Mesenchymal stem cell (in vitro differentiated cells and primary cell): ENCODE measurements at regions not wholly inside any gene's neighbourhood (a gene's known extent, or its start where the extent isn't known, plus 50 kb on each side); places are given as distances from the start of the nearest gene placed in this dataset.
"Not testable (repeated sequence)": the region's sequence is repeated elsewhere in the genome, so short reads cannot be mapped to it uniquely, and the experiment has no call there.

ENCODE experiments used
- DNase-seq: peaks from one replicate; pipeline ENCODE4 v3.0.0-alpha.2; 2013
- H2AFZ ChIP-seq: one replicate; pipeline ENCODE4 v1.6.1; 2013; ENCODE audit warnings: low read depth, mild to moderate bottlenecking, control low read depth, inconsistent platforms, low read length, moderate library complexity
- H2AK5ac ChIP-seq: 2 replicates; pipeline ENCODE4 v1.6.1; 2013; ENCODE audit warnings: low read length, moderate library complexity, mild to moderate bottlenecking, inconsistent platforms; ENCODE audit not compliant: severe bottlenecking
- H2BK120ac ChIP-seq: one replicate; pipeline ENCODE4 v1.6.1; 2013; ENCODE audit warnings: low read depth, mild to moderate bottlenecking, inconsistent platforms, low read length, moderate library complexity
- H2BK12ac ChIP-seq, 2 experiments: one replicate each; pipeline ENCODE4 v1.6.1; 2013; ENCODE audit warnings: inconsistent platforms in 2 of 2, low read length in 2 of 2, mild to moderate bottlenecking in 2 of 2, moderate library complexity in 2 of 2, control low read depth in 1 of 2
- H2BK15ac ChIP-seq: one replicate; pipeline ENCODE4 v1.6.1; 2013; ENCODE audit warnings: mild to moderate bottlenecking, low read depth, inconsistent platforms; ENCODE audit not compliant: poor library complexity, severe bottlenecking
- H2BK5ac ChIP-seq: 2 replicates; pipeline ENCODE4 v1.6.1; 2013; ENCODE audit warnings: low read depth, mild to moderate bottlenecking, low read length, control low read depth, inconsistent platforms; ENCODE audit not compliant: poor library complexity, severe bottlenecking
- H3K14ac ChIP-seq, 2 experiments: one replicate each; pipeline ENCODE4 v1.6.1; 2013; ENCODE audit warnings: inconsistent platforms in 2 of 2, low read length in 2 of 2, control low read depth in 1 of 2, mild to moderate bottlenecking in 1 of 2, moderate library complexity in 1 of 2
- H3K18ac ChIP-seq, 2 experiments: one replicate each; pipeline ENCODE4 v1.6.1; 2013; ENCODE audit warnings: inconsistent platforms in 2 of 2, low read length in 2 of 2, control low read depth in 1 of 2, low read depth in 1 of 2, mild to moderate bottlenecking in 1 of 2
- H3K23ac ChIP-seq, 2 experiments: one replicate each; pipeline ENCODE4 v1.6.1; 2013; ENCODE audit warnings: inconsistent platforms in 2 of 2, low read length in 2 of 2, mild to moderate bottlenecking in 2 of 2, moderate library complexity in 2 of 2, control low read depth in 1 of 2
- H3K27ac ChIP-seq: 2 replicates; pipeline ENCODE4 v1.5.1; 2013; ENCODE audit warnings: mild to moderate bottlenecking, moderate library complexity, low read length, control low read depth, inconsistent platforms; ENCODE audit not compliant: poor library complexity, severe bottlenecking
- H3K27me3 ChIP-seq, 2 experiments: 2 replicates each; pipeline versions ENCODE4 v1.6.1 to v1.7.0; 2013; ENCODE audit warnings: low read length in 2 of 2, mild to moderate bottlenecking in 2 of 2, moderate library complexity in 2 of 2, control low read depth in 1 of 2, inconsistent platforms in 1 of 2; ENCODE audit not compliant: control insufficient read depth in 1 of 2, insufficient read depth in 1 of 2
- H3K36me3 ChIP-seq, 2 experiments: 2 replicates each; pipeline versions ENCODE4 v1.6.1 to v1.7.0; 2013; ENCODE audit warnings: low read length in 2 of 2, control low read depth in 1 of 2, inconsistent platforms in 1 of 2, low read depth in 1 of 2, mild to moderate bottlenecking in 1 of 2; ENCODE audit not compliant: insufficient read depth in 2 of 2, control insufficient read depth in 1 of 2
- H3K4ac ChIP-seq, 2 experiments: one replicate each; pipeline ENCODE4 v1.6.1; 2013; ENCODE audit warnings: inconsistent platforms in 2 of 2, low read length in 2 of 2, mild to moderate bottlenecking in 2 of 2, moderate library complexity in 2 of 2, control low read depth in 1 of 2, low read depth in 1 of 2
- H3K4me1 ChIP-seq: 2 replicates; pipeline ENCODE4 v1.6.1; 2013; ENCODE audit warnings: low read depth, low read length, control low read depth; ENCODE audit not compliant: control insufficient read depth, insufficient read depth
- H3K4me2 ChIP-seq: 2 replicates; pipeline ENCODE4 v1.6.1; 2013; ENCODE audit warnings: low read length, mild to moderate bottlenecking, inconsistent platforms; ENCODE audit not compliant: poor library complexity, severe bottlenecking
- H3K4me3 ChIP-seq, 2 experiments: 2 replicates each; pipeline versions ENCODE4 v1.5.1 to v1.7.0; 2013; ENCODE audit warnings: low read length in 2 of 2, mild to moderate bottlenecking in 2 of 2, control low read depth in 1 of 2, low read depth in 1 of 2; ENCODE audit not compliant: insufficient read depth in 1 of 2
- H3K79me1 ChIP-seq: replicated peaks from 2 replicates; pipeline ENCODE4 v1.6.1; 2013; ENCODE audit warnings: mild to moderate bottlenecking, control low read depth, low read length, inconsistent platforms; ENCODE audit not compliant: poor library complexity, severe bottlenecking
- H3K9ac ChIP-seq: 2 replicates; pipeline ENCODE4 v1.7.0; 2013; ENCODE audit warnings: mild to moderate bottlenecking, low read length, moderate library complexity
- H3K9me3 ChIP-seq: 2 replicates; pipeline ENCODE4 v1.7.0; 2013; ENCODE audit warnings: mild to moderate bottlenecking, low read length; ENCODE audit not compliant: control insufficient read depth
- H4K8ac ChIP-seq: one replicate; pipeline ENCODE4 v1.6.1; 2013; ENCODE audit warnings: inconsistent platforms, mild to moderate bottlenecking, low read length, moderate library complexity
- H4K91ac ChIP-seq: one replicate; pipeline ENCODE4 v1.6.1; 2013; ENCODE audit warnings: mild to moderate bottlenecking, low read length, inconsistent platforms
- WGBS: methylation state at CpG from one replicate; pipeline ENCODE4 v1.1.7; 2013; ENCODE audit warnings: mixed read lengths; 5-methylcytosine and 5-hydroxymethylcytosine counted together

- not testable (repeated sequence) for H3K4me1 ChIP-seq, H3K18ac ChIP-seq, H3K4ac ChIP-seq, H4K8ac ChIP-seq, H2BK5ac ChIP-seq, H3K23ac ChIP-seq, H3K9me3 ChIP-seq, H4K91ac ChIP-seq, H2BK120ac ChIP-seq, H3K27me3 ChIP-seq, H3K36me3 ChIP-seq, H2AFZ ChIP-seq, H3K4me2 ChIP-seq, H3K79me1 ChIP-seq, H2AK5ac ChIP-seq, H2BK12ac ChIP-seq, H3K9ac ChIP-seq, H3K27ac ChIP-seq, H3K14ac ChIP-seq, DNase-seq, H2BK15ac ChIP-seq
- WGBS = 73% methylated on average over 6 of the region's 11 CpGs
- peak overlapping the region in 1 of 2 experiments; percentile 29 for H3K4me3 ChIP-seq
Observed at GRCh38 chrX:121196872-121197444, 149.5 kb downstream of the GLUD2 start.

- Histone ChIP-seq H3K9ac (no peak overlapping the region), H3K79me1 (no peaks in the 10 kb centered on the region), H3K14ac (no peak overlapping the region), H2BK12ac (no peak overlapping the region), H2BK120ac (no peak overlapping the region), H2AFZ (no peak overlapping the region), H3K9me3 (no peaks in the 10 kb centered on the region), H3K4me1 (no peaks in the 10 kb centered on the region), H2BK5ac (no peak overlapping the region), H3K27ac (no peak overlapping the region), H3K4ac (no peak overlapping the region), H3K27me3 (no peaks in the 10 kb centered on the region), H2AK5ac (no peak overlapping the region), H4K8ac (no peak overlapping the region), H3K4me3 (no peak overlapping the region), H4K91ac (no peak overlapping the region), H2BK15ac (no peak overlapping the region), H3K23ac (no peak overlapping the region), H3K36me3 (no peaks in the 10 kb centered on the region), H3K4me2 (no peak overlapping the region), H3K18ac (no peak overlapping the region)
- no peak for DNase-seq
- WGBS = no CpG with 5 or more reads among the region's 2 CpGs
Observed at GRCh38 chrX:121208563-121208962, 161.2 kb downstream of the GLUD2 start.

GRCh38 chrX:121216641-121217374, 169.4 kb downstream of the GLUD2 start:
- Histone ChIP-seq H2BK120ac (no peak overlapping the region), H3K9ac (no peak overlapping the region), H2AFZ (no peak overlapping the region), H2BK15ac (no peak overlapping the region), H3K18ac (no peak overlapping the region), H2BK12ac (no peak overlapping the region), H2AK5ac (no peak overlapping the region), H4K91ac (no peak overlapping the region), H2BK5ac (no peak overlapping the region), H3K4me3 (no peak overlapping the region), H3K4me2 (no peak overlapping the region), H3K23ac (no peak overlapping the region), H3K79me1 (no peaks in the 10 kb centered on the region), H3K14ac (no peak overlapping the region), H4K8ac (no peak overlapping the region), H3K27me3 (no peaks in the 10 kb centered on the region), H3K27ac (no peak overlapping the region), H3K4ac (no peak overlapping the region), H3K9me3 (no peaks in the 10 kb centered on the region), H3K36me3 (no peaks in the 10 kb centered on the region), H3K4me1 (no peaks in the 10 kb centered on the region)
- DNase-seq = no peak
- WGBS = no CpG with 5 or more reads among the region's 2 CpGs

GRCh38 chrX:121221322-121221977, 174.0 kb downstream of the GLUD2 start:
- H3K4me1 ChIP-seq = no peaks in the 10 kb centered on the region
- H2AFZ ChIP-seq = no peak overlapping the region
- H4K8ac ChIP-seq = no peak overlapping the region
- no peak overlapping the region for H3K27ac ChIP-seq
- H3K23ac ChIP-seq = no peak overlapping the region
- no peak for DNase-seq
- H3K9me3 ChIP-seq = no peaks in the 10 kb centered on the region
- H2BK5ac ChIP-seq = no peak overlapping the region
- no peak overlapping the region for H3K14ac ChIP-seq
- 73% methylated on average over 1 of the region's 3 CpGs for WGBS
- no peak overlapping the region for H2BK120ac ChIP-seq
- H3K9ac ChIP-seq = peak overlapping the region; percentile 67
- no peak overlapping the region for H3K4me3 ChIP-seq
- H3K36me3 ChIP-seq = no peaks in the 10 kb centered on the region
- H2BK12ac ChIP-seq = no peak overlapping the region
- H3K4ac ChIP-seq = no peak overlapping the region
- H3K79me1 ChIP-seq = no peaks in the 10 kb centered on the region
- H3K27me3 ChIP-seq = no peaks in the 10 kb centered on the region
- no peak overlapping the region for H2BK15ac ChIP-seq
- no peak overlapping the region for H2AK5ac ChIP-seq
- H3K18ac ChIP-seq = no peak overlapping the region
- H3K4me2 ChIP-seq = no peak overlapping the region
- no peak overlapping the region for H4K91ac ChIP-seq
